ENCODE measurements at regions not wholly inside any gene's neighbourhood (a gene's known extent, or its start where the extent isn't known, plus 50 kb on each side); places are given as distances from the start of the nearest gene placed in this dataset.

DNA sequence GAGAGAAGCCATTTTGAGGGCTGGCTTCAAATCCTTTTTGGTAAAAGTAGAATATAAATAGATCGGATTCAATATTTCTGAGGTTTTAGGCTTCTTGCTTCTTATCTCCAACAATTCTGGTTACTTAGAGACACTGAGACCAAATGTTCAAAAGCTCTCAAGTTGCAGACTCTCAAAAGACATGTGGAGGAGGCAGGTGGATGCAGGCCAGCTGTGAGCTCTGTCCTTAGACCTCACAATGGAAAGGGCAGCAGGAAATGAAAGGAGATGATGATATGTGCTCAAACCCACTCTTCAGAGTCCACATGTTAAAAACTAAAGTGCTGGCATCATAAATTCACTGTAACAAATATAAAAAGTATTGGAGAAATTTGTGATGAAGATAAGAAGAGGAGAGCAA is 424.9 kb upstream of the ALCAM start:
- FAIRE-seq (no peak), DNase-seq (ENCODE audit: low read depth, low spot score) (no peak)
- no peaks in the 10 kb centered on the region for H3K9me1 ChIP-seq (ENCODE audit: control insufficient read depth, extremely low read depth, insufficient read depth, low read length)
- no peaks in the 10 kb centered on the region for H3K9me3 ChIP-seq (ENCODE audit: control insufficient read depth, low read depth, low read length)
- no peaks in the 10 kb centered on the region for H3K36me3 ChIP-seq (ENCODE audit: control insufficient read depth in 2 of 2, extremely low read depth in 1 of 2, insufficient read depth in 2 of 2, low read length in 2 of 2)
- no peak overlapping the region for H2AFZ ChIP-seq (ENCODE audit: control insufficient read depth, low read length)
- no peaks in the 10 kb centered on the region for H3K27me3 ChIP-seq (ENCODE audit: control insufficient read depth, extremely low read depth, insufficient read depth, low read length)
- TF ChIP-seq CTCF (optimal IDR thresholded peaks at IDR 0.05 in 1 of 3, IDR thresholded peaks at IDR 0.05 in 1 of 3, conservative IDR thresholded peaks at IDR 0.05 in 1 of 3; ENCODE audit: extremely low read depth in 1 of 3, insufficient read depth in 2 of 3, low read length in 3 of 3) (no peak), EZH2 (IDR thresholded peaks at IDR 0.05; ENCODE audit: low read length) (no peak)
- H3K9ac ChIP-seq (ENCODE audit: control insufficient read depth, extremely low read depth, insufficient read depth, low read length), result no peak overlapping the region
- H3K4me2 ChIP-seq (ENCODE audit: control insufficient read depth, extremely low read depth, insufficient read depth, low read depth, low read length), result no peak overlapping the region
- H4K20me1 ChIP-seq (ENCODE audit: control insufficient read depth, extremely low read depth, insufficient read depth, low read length), result no peaks in the 10 kb centered on the region
- dilution Hi-C loops (cut with MboI; ENCODE audit: extremely low pct_ligation_motif_present, low sequenced_read_pairs), result no loop called here
- no peak overlapping the region for H3K4me3 ChIP-seq (ENCODE audit: control insufficient read depth in 2 of 3, extremely low read depth in 1 of 3, insufficient read depth in 2 of 3, low read depth in 1 of 3, low read length in 3 of 3)
- no peaks in the 10 kb centered on the region for H3K4me1 ChIP-seq (ENCODE audit: control insufficient read depth, extremely low read depth, insufficient read depth, low read length)
- H3K79me2 ChIP-seq (ENCODE audit: control insufficient read depth, insufficient read depth, low read length), result no peaks in the 10 kb centered on the region
- H3K27ac ChIP-seq (ENCODE audit: control insufficient read depth, insufficient read depth, low read length), result no peak overlapping the region

GRCh38 chr3:104943974-104944373 is 422.7 kb upstream of the ALCAM start:
- Histone ChIP-seq H4K20me1 (ENCODE audit: control insufficient read depth, extremely low read depth, insufficient read depth, low read length) (no peaks in the 10 kb centered on the region), H2AFZ (ENCODE audit: control insufficient read depth, low read length) (no peak overlapping the region), H3K27ac (ENCODE audit: control insufficient read depth, insufficient read depth, low read length) (no peak overlapping the region), H3K9ac (ENCODE audit: control insufficient read depth, extremely low read depth, insufficient read depth, low read length) (no peak overlapping the region), H3K4me1 (ENCODE audit: control insufficient read depth, extremely low read depth, insufficient read depth, low read length) (no peaks in the 10 kb centered on the region), H3K4me2 (ENCODE audit: control insufficient read depth, extremely low read depth, insufficient read depth, low read depth, low read length) (no peak overlapping the region), H3K27me3 (ENCODE audit: control insufficient read depth, extremely low read depth, insufficient read depth, low read length) (no peaks in the 10 kb centered on the region), H3K4me3 (ENCODE audit: control insufficient read depth in 2 of 3, extremely low read depth in 1 of 3, insufficient read depth in 2 of 3, low read depth in 1 of 3, low read length in 3 of 3) (no peak overlapping the region), H3K9me3 (ENCODE audit: control insufficient read depth, low read depth, low read length) (no peaks in the 10 kb centered on the region), H3K36me3 (ENCODE audit: control insufficient read depth in 2 of 2, extremely low read depth in 1 of 2, insufficient read depth in 2 of 2, low read length in 2 of 2) (no peaks in the 10 kb centered on the region), H3K9me1 (ENCODE audit: control insufficient read depth, extremely low read depth, insufficient read depth, low read length) (no peaks in the 10 kb centered on the region), H3K79me2 (ENCODE audit: control insufficient read depth, insufficient read depth, low read length) (no peaks in the 10 kb centered on the region)
- TF ChIP-seq CTCF (optimal IDR thresholded peaks at IDR 0.05 in 1 of 3, IDR thresholded peaks at IDR 0.05 in 1 of 3, conservative IDR thresholded peaks at IDR 0.05 in 1 of 3; ENCODE audit: extremely low read depth in 1 of 3, insufficient read depth in 2 of 3, low read length in 3 of 3), result no peak
- FAIRE-seq (no peak), DNase-seq (ENCODE audit: low read depth, low spot score) (no peak)
- dilution Hi-C loops (cut with MboI; ENCODE audit: extremely low pct_ligation_motif_present, low sequenced_read_pairs), result no loop called here
